Midbrain (tissue), 1 donor: ENCODE measurements at regions not wholly inside any gene's neighbourhood (a gene's known extent, or its start where the extent isn't known, plus 50 kb on each side); places are given as distances from the start of the nearest gene placed in this dataset.
"Not testable (repeated sequence)": the region's sequence is repeated elsewhere in the genome, so short reads cannot be mapped to it uniquely, and the experiment has no call there.

Experiments
- DNase-seq: peaks from one replicate; lab custom pipeline; 2025; lab: John Stamatoyannopoulos, UW

DNA sequence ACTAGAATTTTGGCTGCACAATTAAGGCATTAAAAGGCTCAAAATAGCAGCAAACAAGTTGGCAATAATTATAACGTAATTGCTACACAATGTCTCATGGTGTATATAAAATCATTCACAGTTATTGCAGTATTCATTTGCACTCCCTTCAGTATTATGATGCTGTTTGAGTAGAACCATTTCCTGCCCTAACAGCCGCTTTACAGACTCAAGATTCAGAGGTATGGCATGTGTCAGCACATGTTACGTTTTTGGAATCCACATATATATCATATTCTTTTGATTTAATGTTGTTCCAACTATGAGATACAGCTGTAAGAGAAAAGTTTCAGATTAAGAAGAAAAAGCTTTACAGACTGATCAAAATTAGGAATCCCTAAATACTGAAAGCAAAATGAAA is 56.3 kb upstream of the NCKAP5 start:
- DNase-seq: no peak

GRCh38 chr2:133627741-133628140 is 59.5 kb upstream of the NCKAP5 start:
- no peak for DNase-seq

DNA sequence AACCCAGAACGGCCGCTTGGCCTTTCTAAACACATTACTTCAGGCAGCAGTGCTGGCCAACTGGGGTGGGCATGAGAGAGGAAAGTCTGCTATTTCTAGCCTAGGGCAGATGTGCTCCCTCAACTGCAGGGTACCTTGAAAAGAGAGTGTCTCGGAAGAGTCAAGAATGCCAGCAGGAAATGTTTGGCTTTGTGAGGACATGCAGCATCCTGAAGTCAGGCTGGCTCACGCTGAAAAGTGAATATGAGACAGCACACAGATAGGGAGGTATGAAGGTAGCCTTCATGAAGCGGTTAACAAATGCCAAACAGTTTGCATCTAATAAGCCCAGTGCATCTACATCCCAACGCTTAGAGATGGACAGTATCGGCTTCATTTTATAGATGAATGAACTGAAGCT is 65.0 kb upstream of the NCKAP5 start:
- no peak for DNase-seq

DNA sequence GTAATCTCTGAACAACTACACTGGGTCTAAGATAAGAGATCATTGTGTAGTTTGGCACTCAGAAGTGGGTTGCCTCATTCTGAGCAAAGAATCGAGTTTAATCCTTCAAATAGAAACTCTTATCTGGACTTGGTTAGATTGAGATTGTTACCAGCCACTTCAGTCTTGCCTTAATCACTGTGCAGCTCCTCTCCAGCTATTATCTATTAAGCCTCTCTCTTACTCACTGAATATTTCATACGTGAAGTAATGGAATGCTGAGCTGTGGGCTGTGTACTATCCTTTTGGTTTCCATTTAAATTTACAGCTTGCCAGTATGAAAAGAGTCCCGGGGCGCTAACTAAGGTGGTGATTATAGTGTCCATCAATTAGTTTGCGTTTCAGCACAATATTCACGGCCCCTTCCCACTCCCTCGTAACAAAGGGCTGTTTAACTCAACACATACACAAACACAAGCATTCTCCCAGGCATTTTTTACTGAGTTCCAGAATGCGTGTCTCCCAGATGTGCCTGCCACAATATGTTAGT is 65.7 kb upstream of the NCKAP5 start:
- DNase-seq: no peak

DNA sequence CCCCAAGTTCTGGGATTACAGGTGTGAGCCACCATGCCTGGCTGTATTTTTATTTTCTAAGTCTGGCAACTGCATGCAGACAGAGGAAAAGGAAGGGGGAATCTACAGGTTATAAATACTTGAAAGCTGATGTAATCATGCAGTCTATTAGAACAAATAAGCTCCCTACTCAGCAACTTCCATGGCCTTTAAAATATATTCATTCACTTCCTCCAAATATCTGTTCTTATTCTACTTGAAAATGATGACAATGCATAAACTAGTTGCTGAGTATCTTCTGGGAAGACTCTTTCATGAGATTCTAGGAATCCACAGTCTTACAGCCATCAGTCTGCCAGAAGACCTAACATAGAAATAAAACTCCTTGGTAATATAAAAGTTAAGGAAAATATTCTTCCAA is 66.9 kb upstream of the NCKAP5 start:
- no peak for DNase-seq

DNA sequence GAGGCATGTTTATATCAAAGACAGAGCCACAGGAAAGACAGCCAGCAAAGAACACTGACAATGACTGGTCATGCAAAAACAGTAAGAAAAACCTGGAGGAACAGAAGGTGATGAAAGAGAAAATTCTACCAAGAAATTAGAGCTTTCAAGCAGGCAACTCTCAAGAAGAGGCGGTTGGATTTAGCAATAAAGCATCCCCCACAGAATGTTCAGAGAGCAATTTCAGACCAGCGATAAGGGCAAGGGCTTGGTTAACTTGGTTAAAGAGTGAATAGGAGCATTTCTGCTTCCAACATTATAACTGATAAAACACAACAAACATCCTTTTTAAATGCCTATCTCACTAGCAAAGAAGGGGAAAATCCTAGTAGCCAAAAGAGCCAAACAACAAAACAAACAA is 68.0 kb upstream of the NCKAP5 start:
- no peak for DNase-seq

DNA sequence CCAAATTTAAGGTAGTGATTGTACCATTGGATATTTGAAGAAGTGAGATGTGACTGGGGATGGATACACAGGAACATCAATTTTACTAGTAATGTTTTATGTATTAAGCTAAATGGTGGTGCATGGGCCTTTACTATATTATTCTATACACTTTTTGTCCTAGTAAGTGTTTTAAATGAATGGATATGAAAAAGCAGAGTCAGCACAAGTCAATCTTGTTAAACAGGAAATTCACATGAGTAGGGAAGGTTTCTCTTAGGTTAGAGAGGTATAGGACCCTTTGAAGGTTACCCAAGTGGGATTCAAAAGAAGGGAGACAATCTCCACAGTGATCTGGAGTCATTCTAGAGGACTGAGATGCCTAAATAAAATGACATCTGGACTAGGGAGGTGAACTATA is 71.8 kb upstream of the NCKAP5 start:
- DNase-seq: no peak

DNA sequence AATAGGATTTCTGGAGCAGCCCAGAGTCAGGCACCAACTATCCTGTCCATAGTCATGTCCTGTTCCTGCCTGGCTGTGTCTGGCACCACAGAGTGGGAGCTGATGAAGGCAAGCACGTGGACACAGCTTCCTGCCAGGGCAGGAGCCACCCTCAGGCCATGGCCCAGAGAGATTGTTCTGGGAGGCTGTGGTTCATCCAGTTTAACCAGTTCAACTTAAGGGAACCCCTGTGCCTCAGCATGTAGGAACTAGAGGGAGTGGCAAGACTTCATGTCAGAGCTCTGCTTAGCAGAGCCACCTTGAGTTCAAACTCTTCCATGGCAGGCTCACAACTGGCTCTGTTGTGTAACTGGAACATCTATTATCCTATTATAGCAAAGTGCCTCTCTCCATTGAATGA is 73.2 kb upstream of the NCKAP5 start:
- DNase-seq: peak; percentile 67

DNA sequence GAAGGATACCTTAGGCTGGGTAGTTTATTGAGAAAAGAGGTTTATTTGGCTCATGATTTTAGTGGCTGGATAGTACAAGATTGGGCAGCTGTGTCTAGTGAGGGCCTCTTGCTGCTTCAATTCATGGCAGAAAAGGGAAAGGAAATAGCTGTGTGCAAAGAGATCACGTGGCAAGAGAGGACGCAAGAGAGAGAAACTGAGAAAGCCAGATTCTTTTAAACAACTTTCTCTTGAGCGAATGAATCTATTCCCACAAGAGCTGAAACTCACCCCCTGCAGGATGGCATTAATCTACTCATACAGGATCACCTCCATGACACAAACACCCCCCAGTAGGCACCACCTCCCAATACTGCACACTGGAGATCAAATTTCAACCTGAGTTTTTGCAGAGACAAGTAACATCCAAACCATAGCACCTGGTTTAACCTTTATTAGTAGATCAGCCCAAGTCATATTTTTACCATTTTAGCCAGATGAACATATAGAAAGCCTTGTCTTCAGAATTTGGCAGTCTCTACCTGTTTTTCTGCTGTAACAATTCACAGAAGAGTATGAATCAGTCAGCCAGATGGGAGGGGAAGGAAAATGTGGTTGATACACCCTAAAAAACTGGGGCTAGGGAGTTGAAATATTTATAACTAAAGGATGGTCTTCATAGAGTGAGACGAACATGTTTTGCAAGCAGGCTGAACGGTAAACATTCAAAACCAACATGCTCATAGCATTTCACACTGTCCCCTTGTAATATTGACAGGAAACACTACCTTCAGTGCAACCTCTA is 73.9 kb upstream of the NCKAP5 start:
- DNase-seq: no peak

DNA sequence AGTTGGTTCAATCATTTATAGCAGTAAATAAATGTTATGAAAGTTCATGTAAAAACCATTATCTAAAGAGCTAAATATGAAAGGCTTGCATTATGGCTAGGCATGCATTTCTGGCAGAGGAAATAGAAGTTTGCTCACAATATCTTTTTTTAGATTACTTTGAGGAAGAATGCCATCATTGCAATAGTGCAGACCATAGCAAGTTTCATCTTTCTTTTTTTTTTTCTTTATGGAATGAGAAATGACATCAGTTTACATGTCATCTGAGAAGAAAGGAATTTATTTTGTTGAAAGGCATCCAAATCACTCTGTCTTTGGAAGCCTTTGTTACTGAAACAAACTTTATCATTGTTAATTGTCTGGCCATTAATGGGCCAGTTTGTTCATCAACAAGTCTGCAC is 74.5 kb upstream of the NCKAP5 start:
- DNase-seq: peak; percentile 79

DNA sequence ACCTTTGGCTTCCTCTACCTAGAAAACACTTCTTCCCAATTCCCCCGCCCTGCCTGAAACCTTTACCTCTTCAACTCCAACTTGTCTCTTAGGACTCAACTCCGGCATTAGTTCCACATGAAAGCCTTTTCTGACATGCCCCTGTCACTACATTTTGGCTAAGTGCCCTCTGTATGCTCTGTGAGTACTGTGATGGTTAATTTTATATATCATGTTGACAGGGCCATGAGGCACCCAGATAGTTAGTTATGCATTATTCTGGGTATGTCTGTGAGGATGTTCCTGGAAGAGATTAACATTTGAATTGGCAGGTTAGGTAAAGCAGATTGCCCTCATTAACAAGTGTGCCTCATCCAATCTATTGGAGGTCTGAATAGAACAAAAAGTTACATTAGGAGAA is 75.6 kb upstream of the NCKAP5 start:
- no peak for DNase-seq

DNA sequence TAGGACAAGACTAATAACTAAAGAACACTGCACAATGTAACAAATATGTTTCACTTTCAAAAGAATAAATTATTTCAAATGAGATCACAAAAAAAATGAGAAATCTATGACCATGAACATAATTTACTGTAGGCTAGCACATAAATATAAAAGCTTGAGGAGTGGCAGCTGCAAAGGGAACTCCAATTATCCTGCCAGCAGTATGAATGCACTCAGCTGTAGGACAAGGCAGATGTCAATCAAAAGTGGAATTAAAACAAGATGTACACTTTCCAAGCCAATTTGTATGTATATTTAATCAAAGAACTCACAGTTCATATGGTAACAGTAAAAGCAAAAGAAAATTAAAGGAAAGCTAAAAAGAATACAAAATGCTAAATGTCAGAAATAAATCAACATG is 76.6 kb upstream of the NCKAP5 start:
- no peak for DNase-seq

GRCh38 chr2:133647386-133647785 is 79.1 kb upstream of the NCKAP5 start:
- DNase-seq: not testable (repeated sequence)

DNA sequence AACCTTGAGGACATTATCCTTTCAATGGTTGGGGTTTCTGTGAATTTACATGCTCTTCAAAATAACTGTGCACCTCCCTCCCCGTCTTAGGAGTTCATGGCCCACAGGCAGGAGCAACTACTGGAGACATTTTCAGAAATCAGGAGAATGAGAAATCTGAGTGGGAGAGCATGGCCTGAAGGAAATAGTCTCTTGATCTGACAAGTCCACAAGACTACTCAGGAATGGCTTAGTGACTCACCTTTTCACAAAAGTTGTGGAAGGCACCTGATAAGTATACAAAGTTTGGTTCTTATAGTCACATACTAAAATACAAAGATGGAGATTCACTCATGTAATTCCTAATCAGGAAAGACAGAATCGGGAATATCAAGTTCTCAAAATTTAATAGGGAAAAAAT is 83.6 kb upstream of the NCKAP5 start:
- DNase-seq: no peak

GRCh38 chr2:133652398-133652797 is 84.1 kb upstream of the NCKAP5 start:
- DNase-seq: no peak

DNA sequence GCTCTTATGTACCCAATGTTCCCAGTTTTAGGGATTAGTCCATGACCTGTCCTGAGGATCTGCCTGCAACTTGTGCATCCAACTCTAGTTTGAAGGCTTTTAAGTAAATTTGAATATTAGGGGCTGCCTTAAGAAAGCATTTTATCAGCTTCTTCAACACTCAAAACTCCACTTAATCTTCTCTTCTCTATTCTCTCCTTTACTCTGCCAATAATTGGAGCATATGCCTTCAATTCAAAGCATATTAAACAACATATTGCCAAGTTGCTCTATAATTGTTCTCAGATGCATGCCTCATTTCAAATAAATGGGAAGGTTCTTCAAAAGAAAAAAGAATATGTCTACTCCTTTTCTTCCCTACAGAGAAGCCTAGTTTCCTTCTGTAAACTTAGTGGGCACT is 84.8 kb upstream of the NCKAP5 start:
- DNase-seq: no peak

GRCh38 chr2:133654949-133655348 is 86.7 kb upstream of the NCKAP5 start:
- DNase-seq: no peak

- DNase-seq: no peak
These were observed 87.3 kb upstream of the NCKAP5 start for GRCh38 chr2:133655610-133656009.

GRCh38 chr2:133657591-133657990 is 89.3 kb upstream of the NCKAP5 start:
- no peak for DNase-seq

- no peak for DNase-seq
These were observed 90.0 kb upstream of the NCKAP5 start for GRCh38 chr2:133658020-133658903.

GRCh38 chr2:133660510-133660909 is 92.2 kb upstream of the NCKAP5 start:
- no peak for DNase-seq

DNA sequence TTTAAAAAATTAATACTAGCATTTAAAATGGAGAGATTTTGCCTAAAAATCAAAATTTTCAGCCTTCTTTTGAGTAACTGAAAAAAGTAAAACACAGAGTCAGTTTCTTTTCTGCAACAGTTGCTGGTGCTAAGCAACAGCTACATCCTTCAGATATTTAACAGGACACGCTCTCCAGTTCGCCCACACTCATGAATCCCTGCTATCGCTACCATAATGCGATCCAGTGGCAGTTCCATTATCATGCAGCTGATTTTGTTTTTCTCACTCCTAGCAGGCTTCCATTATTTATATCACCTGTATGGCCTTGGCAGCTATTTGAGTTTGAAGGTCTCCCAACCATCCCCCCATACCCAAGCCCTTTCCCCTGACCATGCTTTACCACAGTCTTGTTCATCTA is 93.1 kb upstream of the NCKAP5 start:
- DNase-seq: no peak

DNA sequence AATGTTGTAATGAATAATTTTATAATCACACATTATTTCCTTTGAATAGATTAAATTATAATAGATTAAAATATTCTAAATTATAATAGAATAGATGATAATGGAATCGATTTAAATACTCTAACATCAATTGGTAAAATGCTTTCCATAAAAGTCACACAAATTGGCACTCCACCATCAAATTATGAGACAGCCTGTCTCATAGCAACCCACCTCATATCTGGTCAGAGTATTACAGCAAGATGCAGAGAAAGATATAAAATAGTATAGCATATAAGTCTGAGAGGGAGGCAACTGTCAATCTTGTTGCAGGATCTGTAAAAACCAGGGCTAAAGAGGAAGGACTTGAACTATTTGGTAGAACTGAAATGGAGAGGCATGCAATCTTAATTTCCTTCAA is 98.4 kb upstream of the NCKAP5 start:
- no peak for DNase-seq
